HepG2 (cell line): ENCODE measurements at regions not wholly inside any gene's neighbourhood (a gene's known extent, or its start where the extent isn't known, plus 50 kb on each side); places are given as distances from the start of the nearest gene placed in this dataset.

Experiments
- ATAC-seq: fragments of 200-7000 bp; cut with Tn5 transposase; 3 replicates; pipeline ENCODE4 v1.9.1; 2020; ENCODE audit warnings: mild to moderate bottlenecking, moderate library complexity
- BruUV-seq: library from RNA; stranded (reverse); fragments of 400-500 nt; replicated peaks from 2 replicates; lab custom pipeline; 2021; lab: Mats Ljungman, UMichigan
- CTCF ChIA-PET: fragments of 300-600 bp; formaldehyde crosslinking; extraction: SDS; loops from one replicate; lab custom pipeline; 2021; ENCODE audit warnings: low total read pairs, inconsistent platforms, low intra/inter-chr PET ratio; lab: Yijun Ruan, JAX
- POLR2A ChIA-PET: fragments of 350-600 bp; sonication (Branson Sonifier 250); formaldehyde crosslinking; loops from one replicate; lab custom pipeline; 2020; ENCODE audit warnings: antibody characterized with exemption, inconsistent platforms; lab: Yijun Ruan, JAX
- DNase-seq: peaks from one replicate; pipeline ENCODE4 v3.0.0-alpha.2; 2015; ENCODE audit warnings: low spot score
- FAIRE-seq: peaks from 3 replicates; lab custom pipeline; 2011; peaks lifted over from hg19 to GRCh38; lab: Jason Lieb, UNC
- H2AFZ ChIP-seq: one replicate; pipeline ENCODE4 v1.6.1; 2011; ENCODE audit warnings: low read length, inconsistent platforms
- H3K27ac ChIP-seq: fragments of 300-600 bp; 3 replicates; pipeline ENCODE4 v1.8.0; 2011; ENCODE audit warnings: mixed run types, mild to moderate bottlenecking, mixed read lengths, low read length, inconsistent platforms; ENCODE audit not compliant: insufficient read depth; ENCODE audit errors: extremely low read length
- H3K27me3 ChIP-seq, 2 experiments: fragments of 200-600 bp in 1 of 2; 2 replicates in 1 of 2; 3 replicates in 1 of 2; pipeline versions ENCODE4 v1.6.0 to v1.8.0; 2011; ENCODE audit warnings: low read length in 2 of 2, mild to moderate bottlenecking in 2 of 2, moderate library complexity in 2 of 2, inconsistent platforms in 1 of 2; ENCODE audit not compliant: insufficient read depth in 2 of 2, control insufficient read depth in 1 of 2
- H3K36me3 ChIP-seq, 2 experiments: fragments of 200-600 bp in 1 of 2; replicated peaks in 1 of 2; 2 replicates in 1 of 2; 3 replicates in 1 of 2; pipeline versions ENCODE4 v1.5.1 to v1.8.0; 2011; ENCODE audit warnings: low read length in 2 of 2, inconsistent platforms in 1 of 2; ENCODE audit not compliant: insufficient read depth in 2 of 2, control insufficient read depth in 1 of 2
- H3K4me1 ChIP-seq: 2 replicates; pipeline ENCODE4 v1.5.1; 2012; ENCODE audit warnings: low read length, inconsistent platforms; ENCODE audit not compliant: insufficient read depth
- H3K4me2 ChIP-seq: 2 replicates; pipeline ENCODE4 v1.6.0; 2011; ENCODE audit warnings: low read depth, low read length, inconsistent platforms
- H3K4me3 ChIP-seq, 3 experiments: fragments of 200-600 bp in 1 of 3; sonication (generic), shearing (Covaris generic) in 1 of 3; replicated peaks in 1 of 3; 2 replicates each; pipeline ENCODE4 v1.5.1; 2011 to 2016; ENCODE audit warnings: low read length in 3 of 3, inconsistent platforms in 2 of 3, low read depth in 2 of 3, mild to moderate bottlenecking in 2 of 3, control low read depth in 1 of 3, mixed read lengths in 1 of 3; ENCODE audit not compliant: insufficient read depth in 1 of 3
- H3K79me2 ChIP-seq: one replicate; pipeline ENCODE4 v1.6.1; 2011; ENCODE audit warnings: low read length, inconsistent platforms; ENCODE audit not compliant: insufficient read depth
- H3K9ac ChIP-seq: 2 replicates; pipeline ENCODE4 v1.6.0; 2011; ENCODE audit warnings: mild to moderate bottlenecking, low read depth, low read length, inconsistent platforms; ENCODE audit not compliant: insufficient read depth
- H3K9me3 ChIP-seq: 2 replicates; pipeline ENCODE4 v1.5.1; 2012; ENCODE audit warnings: mild to moderate bottlenecking, low read length
- H4K20me1 ChIP-seq: 2 replicates; pipeline ENCODE4 v1.6.0; 2011; ENCODE audit warnings: inconsistent platforms, mild to moderate bottlenecking, low read length, moderate library complexity; ENCODE audit not compliant: insufficient read depth
- FOXJ3 ChIP-seq: sonication (generic); formaldehyde crosslinking; IDR thresholded peaks from 2 replicates; pipeline ENCODE4 v1.4.0; 2020; ENCODE audit warnings: missing genetic modification reagents, mild to moderate bottlenecking, borderline replicate concordance
- HMG20A ChIP-seq: IDR thresholded peaks from 2 replicates; pipeline ENCODE4 v1.6.1; 2016; ENCODE audit warnings: borderline replicate concordance
- HNRNPL ChIP-seq: fragments of 200-400 bp; formaldehyde crosslinking; IDR thresholded peaks from 2 replicates; pipeline ENCODE4 v1.6.1; 2017; ENCODE audit warnings: mild to moderate bottlenecking, low read depth, low read length
- JDP2 ChIP-seq: sonication (generic); formaldehyde crosslinking; IDR thresholded peaks from 2 replicates; pipeline ENCODE4 v1.8.1; 2022; ENCODE audit warnings: missing genetic modification reagents, borderline replicate concordance
- KMT2A ChIP-seq: sonication (generic); formaldehyde crosslinking; IDR thresholded peaks from 2 replicates; pipeline ENCODE4 v1.4.0; 2020; ENCODE audit warnings: missing genetic modification reagents
- NCOA2 ChIP-seq: sonication (generic); formaldehyde crosslinking; IDR thresholded peaks from 2 replicates; pipeline ENCODE4 v1.8.0; 2022; ENCODE audit warnings: inconsistent platforms
- PAWR ChIP-seq: sonication (generic); formaldehyde crosslinking; IDR thresholded peaks from 2 replicates; pipeline ENCODE4 v1.4.0; 2020; ENCODE audit warnings: missing genetic modification reagents, mild to moderate bottlenecking, borderline replicate concordance
- PAX8 ChIP-seq: sonication (generic); formaldehyde crosslinking; IDR thresholded peaks from 2 replicates; pipeline ENCODE4 v1.8.0; 2022; ENCODE audit warnings: mild to moderate bottlenecking, missing genetic modification reagents, borderline replicate concordance
- POLR2AphosphoS5 ChIP-seq: IDR thresholded peaks from 2 replicates; pipeline ENCODE4 v1.6.1; 2012; ENCODE audit warnings: low read depth, low read length
- SMAD3 ChIP-seq: sonication (generic); formaldehyde crosslinking; IDR thresholded peaks from 2 replicates; pipeline ENCODE4 v1.4.0; 2020; ENCODE audit warnings: missing genetic modification reagents
- TSC22D2 ChIP-seq: sonication (generic); formaldehyde crosslinking; IDR thresholded peaks from 2 replicates; pipeline ENCODE4 v1.5.1; 2020; ENCODE audit warnings: missing genetic modification reagents, mild to moderate bottlenecking, borderline replicate concordance
- ZBTB43 ChIP-seq: sonication (generic); formaldehyde crosslinking; conservative IDR thresholded peaks from 2 replicates; pipeline ENCODE4 v1.4.0; 2020; ENCODE audit warnings: missing genetic modification reagents
- ZNF230 ChIP-seq: sonication (generic); formaldehyde crosslinking; IDR thresholded peaks from 2 replicates; pipeline ENCODE4 v1.4.0; 2020; ENCODE audit warnings: mild to moderate bottlenecking, missing genetic modification reagents
- WGBS: methylation state at CpG from one replicate; pipeline ENCODE4 v1.1.6; 2017; ENCODE audit warnings: low lambda C conversion rate; 5-methylcytosine and 5-hydroxymethylcytosine counted together
- in situ Hi-C: cut with HindIII; loops from 2 replicates; pipeline ENCODE4 v1.10.0; 2017; ENCODE audit warnings: low pct_unique_long_range_greater_than_20kb; ENCODE audit not compliant: extremely low pct_ligation_motif_present
- intact Hi-C: fragments of 100-400 bp; cut with micrococcal nuclease; formaldehyde crosslinking; loops from one replicate; pipeline ENCODE4 v1.10.0; 2022; ENCODE audit not compliant: unreplicated experiment
- TF ChIP-seq, protein P1 (sequence below): IDR thresholded peaks from 2 replicates; pipeline ENCODE4 v1.6.1; 2018; ENCODE audit warnings: missing genetic modification reagents, mild to moderate bottlenecking, missing compliant biosample characterization
- TF ChIP-seq, protein P2 (sequence below): sonication (generic); formaldehyde crosslinking; IDR thresholded peaks from 2 replicates; pipeline ENCODE4 v1.8.0; 2022; ENCODE audit warnings: mild to moderate bottlenecking, missing genetic modification reagents
- TF ChIP-seq, protein P3 (sequence below): sonication (generic); formaldehyde crosslinking; IDR thresholded peaks from 2 replicates; pipeline ENCODE4 v1.8.0; 2022; ENCODE audit warnings: mild to moderate bottlenecking, missing genetic modification reagents, moderate library complexity

DNA sequence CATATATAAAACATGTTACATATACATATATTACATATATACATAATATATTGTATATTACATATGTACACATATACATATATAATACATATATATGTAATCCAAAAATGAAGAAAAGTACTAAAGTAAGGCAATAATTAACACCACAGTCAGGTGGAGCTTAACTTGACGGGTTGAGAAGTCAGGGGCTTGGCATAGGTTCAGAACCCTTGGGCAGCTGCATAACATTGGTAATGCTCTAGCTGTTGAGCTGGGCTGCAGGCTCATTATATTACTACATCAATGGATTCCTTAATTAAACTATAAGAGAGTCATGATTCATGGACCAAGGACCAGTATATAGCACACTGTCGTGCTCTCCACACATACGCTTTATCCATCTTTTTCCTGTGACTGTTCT, 435.2 kb upstream of the ADAMTS16 start:
- no peak for FAIRE-seq
- TF ChIP-seq PAWR (no peak), PAX8 (no peak), FOXJ3 (CRISPR knock-in tag) (no peak), JDP2 (CRISPR knock-in tag) (no peak), HMG20A (CRISPR knock-in tag) (no peak), KMT2A (CRISPR knock-in tag) (no peak), NCOA2 (CRISPR knock-in tag) (no peak), ZNF230 (CRISPR knock-in tag) (no peak), TSC22D2 (CRISPR knock-in tag) (no peak), ZBTB43 (CRISPR knock-in tag) (no peak), HNRNPL (no peak), POLR2AphosphoS5 (no peak), SMAD3 (CRISPR knock-in tag) (no peak)
- TF ChIP-seq, protein P1, sequence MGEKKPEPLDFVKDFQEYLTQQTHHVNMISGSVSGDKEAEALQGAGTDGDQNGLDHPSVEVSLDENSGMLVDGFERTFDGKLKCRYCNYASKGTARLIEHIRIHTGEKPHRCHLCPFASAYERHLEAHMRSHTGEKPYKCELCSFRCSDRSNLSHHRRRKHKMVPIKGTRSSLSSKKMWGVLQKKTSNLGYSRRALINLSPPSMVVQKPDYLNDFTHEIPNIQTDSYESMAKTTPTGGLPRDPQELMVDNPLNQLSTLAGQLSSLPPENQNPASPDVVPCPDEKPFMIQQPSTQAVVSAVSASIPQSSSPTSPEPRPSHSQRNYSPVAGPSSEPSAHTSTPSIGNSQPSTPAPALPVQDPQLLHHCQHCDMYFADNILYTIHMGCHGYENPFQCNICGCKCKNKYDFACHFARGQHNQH (CRISPR knock-in tag): no peak
- TF ChIP-seq, protein P2, sequence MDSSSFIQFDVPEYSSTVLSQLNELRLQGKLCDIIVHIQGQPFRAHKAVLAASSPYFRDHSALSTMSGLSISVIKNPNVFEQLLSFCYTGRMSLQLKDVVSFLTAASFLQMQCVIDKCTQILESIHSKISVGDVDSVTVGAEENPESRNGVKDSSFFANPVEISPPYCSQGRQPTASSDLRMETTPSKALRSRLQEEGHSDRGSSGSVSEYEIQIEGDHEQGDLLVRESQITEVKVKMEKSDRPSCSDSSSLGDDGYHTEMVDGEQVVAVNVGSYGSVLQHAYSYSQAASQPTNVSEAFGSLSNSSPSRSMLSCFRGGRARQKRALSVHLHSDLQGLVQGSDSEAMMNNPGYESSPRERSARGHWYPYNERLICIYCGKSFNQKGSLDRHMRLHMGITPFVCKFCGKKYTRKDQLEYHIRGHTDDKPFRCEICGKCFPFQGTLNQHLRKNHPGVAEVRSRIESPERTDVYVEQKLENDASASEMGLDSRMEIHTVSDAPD (CRISPR knock-in tag): no peak
- TF ChIP-seq, protein P3, sequence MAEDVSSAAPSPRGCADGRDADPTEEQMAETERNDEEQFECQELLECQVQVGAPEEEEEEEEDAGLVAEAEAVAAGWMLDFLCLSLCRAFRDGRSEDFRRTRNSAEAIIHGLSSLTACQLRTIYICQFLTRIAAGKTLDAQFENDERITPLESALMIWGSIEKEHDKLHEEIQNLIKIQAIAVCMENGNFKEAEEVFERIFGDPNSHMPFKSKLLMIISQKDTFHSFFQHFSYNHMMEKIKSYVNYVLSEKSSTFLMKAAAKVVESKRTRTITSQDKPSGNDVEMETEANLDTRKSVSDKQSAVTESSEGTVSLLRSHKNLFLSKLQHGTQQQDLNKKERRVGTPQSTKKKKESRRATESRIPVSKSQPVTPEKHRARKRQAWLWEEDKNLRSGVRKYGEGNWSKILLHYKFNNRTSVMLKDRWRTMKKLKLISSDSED: no peak
- H4K20me1 ChIP-seq: no peaks in the 10 kb centered on the region
- ChIA-PET POLR2A (no interaction called here), CTCF (no interaction called here)
- no peaks in the 10 kb centered on the region for H3K79me2 ChIP-seq
- in situ Hi-C loops: no loop called here
- 0 out of 2 replicates have a peak, but pooled peaks cover 5% of the 10 kb centered on the region for H3K9me3 ChIP-seq
- no peak overlapping the region for H2AFZ ChIP-seq
- H3K4me3 ChIP-seq: no peak overlapping the region
- 29% methylated on average over 3 of the region's 3 CpGs for WGBS
- no peak for ATAC-seq
- H3K36me3 ChIP-seq: no peaks in the 10 kb centered on the region
- H3K9ac ChIP-seq: no peak overlapping the region
- DNase-seq: no peak
- intact Hi-C loops: no loop called here
- no peak overlapping the region for H3K4me2 ChIP-seq
- no TSS peak for BruUV-seq
- no peak overlapping the region for H3K27ac ChIP-seq
- H3K27me3 ChIP-seq: no peaks in the 10 kb centered on the region
- H3K4me1 ChIP-seq: no peaks in the 10 kb centered on the region
